Upper lobe of left lung (tissue), 6 donors: ENCODE measurements at regions not wholly inside any gene's neighbourhood (a gene's known extent, or its start where the extent isn't known, plus 50 kb on each side); places are given as distances from the start of the nearest gene placed in this dataset.
A peak's percentile ranks its signal among the peaks of the same experiment; 100 is the strongest.

Experiments used
- ATAC-seq, 2 donors: fragments of 200-7000 bp; cut with Tn5 transposase; one replicate each; pipeline ENCODE4 v1.9.1; 2022; ENCODE audit warnings: mild to moderate bottlenecking in 2 of 2, moderate library complexity in 2 of 2; ENCODE audit not compliant: low FRiP score in 2 of 2
- DNase-seq, 2 donors: peaks; one replicate each; pipeline ENCODE4 v3.0.0-alpha.2; 2019 to 2020
- H3K27ac ChIP-seq, 4 donors: fragments of 200-600 bp; sonication (generic); one replicate each; pipeline ENCODE4 v1.5.1; 2016 to 2019
- H3K27me3 ChIP-seq, 4 donors: fragments of 200-600 bp; sonication (generic); one replicate each; pipeline ENCODE4 v1.5.1; 2017 to 2019
- H3K36me3 ChIP-seq, 4 donors: fragments of 200-600 bp; sonication (generic); one replicate each; pipeline ENCODE4 v1.5.1; 2016 to 2019
- H3K4me1 ChIP-seq, 4 donors: fragments of 200-600 bp; sonication (generic); one replicate each; pipeline ENCODE4 v1.5.1; 2018 to 2019
- H3K4me3 ChIP-seq, 4 donors: fragments of 200-600 bp; sonication (generic); one replicate each; pipeline ENCODE4 v1.5.1; 2017 to 2019; ENCODE audit warnings: mild to moderate bottlenecking in 2 of 4, moderate library complexity in 1 of 4
- H3K9me3 ChIP-seq, 4 donors: fragments of 200-600 bp; sonication (generic); one replicate each; pipeline ENCODE4 v1.5.1; 2018 to 2019
- CTCF ChIP-seq, 6 experiments: fragments of 450-650 bp in 4 of 6; fragments of 200-600 bp in 2 of 6; sonication (generic) in 2 of 6; IDR thresholded peaks; one replicate each; pipeline ENCODE4 v1.5.1; 2016 to 2019; ENCODE audit warnings: antibody characterized with exemption in 6 of 6
- EP300 ChIP-seq, 4 donors: sonication (generic); formaldehyde crosslinking; IDR thresholded peaks; one replicate each; pipeline ENCODE4 v1.5.1; 2017; ENCODE audit warnings: antibody characterized with exemption in 4 of 4, control low read depth in 2 of 4
- POLR2A ChIP-seq, 4 donors: fragments of 450-650 bp; IDR thresholded peaks; one replicate each; pipeline ENCODE4 v1.5.1; 2016 to 2017; ENCODE audit warnings: antibody characterized with exemption in 4 of 4, mild to moderate bottlenecking in 2 of 4
- POLR2AphosphoS5 ChIP-seq, 2 donors: sonication (generic); formaldehyde crosslinking; IDR thresholded peaks; one replicate each; pipeline ENCODE4 v1.5.1; 2017; ENCODE audit warnings: antibody characterized with exemption in 2 of 2
- WGBS, 2 donors: methylation state at CpG; one replicate each; pipeline ENCODE4 v1.1.5; 2017 to 2018; 5-methylcytosine and 5-hydroxymethylcytosine counted together
- donor health status: DM: no; HTN: no; CAD: no; lungs with moderate emphysema.
- donor health status: DM: no; HTN: yes; CAD: no; lungs with severe emphysema.

GRCh38 chr2:160890667-160891352, 269.4 kb upstream of the TANK start:
- ATAC-seq: peak in 1 of 2 donors; percentile 29
- Histone ChIP-seq H3K36me3 (no peaks in the 10 kb centered on the region), H3K27me3 (no peaks in the 10 kb centered on the region), H3K4me1 (peaks cover 0 to 20% (median 0%) of the 10 kb centered on the region in 4 donors), H3K9me3 (no peaks in the 10 kb centered on the region), H3K27ac (peak overlapping the region in 1 of 4 donors; percentile 1), H3K4me3 (no peak overlapping the region)
- no peak for DNase-seq
- 83 to 86% methylated on average over 3 of the region's 3 CpGs for WGBS, 2 donors
- TF ChIP-seq POLR2A (IDR thresholded peaks at IDR 0.05) (no peak), EP300 (IDR thresholded peaks at IDR 0.05) (no peak), CTCF (IDR thresholded peaks at IDR 0.05) (no peak), POLR2AphosphoS5 (IDR thresholded peaks at IDR 0.05) (no peak)

GRCh38 chr2:160891353-160891740, 268.9 kb upstream of the TANK start:
- TF ChIP-seq CTCF (IDR thresholded peaks at IDR 0.05): no peak
- TF ChIP-seq POLR2AphosphoS5 (IDR thresholded peaks at IDR 0.05): no peak
- TF ChIP-seq POLR2A (IDR thresholded peaks at IDR 0.05): no peak
- TF ChIP-seq EP300 (IDR thresholded peaks at IDR 0.05): no peak
- Histone ChIP-seq H3K27me3 (no peaks in the 10 kb centered on the region), H3K4me3 (no peak overlapping the region), H3K36me3 (no peaks in the 10 kb centered on the region), H3K9me3 (no peaks in the 10 kb centered on the region), H3K27ac (no peak overlapping the region), H3K4me1 (peaks cover 0 to 20% (median 0%) of the 10 kb centered on the region in 4 donors)
- DNase-seq: no peak
- 85 to 88% methylated on average over 6 of the region's 6 CpGs for WGBS, 2 donors
- no peak for ATAC-seq

- TF ChIP-seq POLR2AphosphoS5 (IDR thresholded peaks at IDR 0.05) (no peak), POLR2A (IDR thresholded peaks at IDR 0.05) (no peak), EP300 (IDR thresholded peaks at IDR 0.05) (no peak), CTCF (IDR thresholded peaks at IDR 0.05) (no peak)
- ATAC-seq (peak in 1 of 2 donors; percentile 41), DNase-seq (no peak)
- peaks cover 0 to 20% (median 0%) of the 10 kb centered on the region in 4 donors for H3K4me1 ChIP-seq
- H3K4me3 ChIP-seq: no peak overlapping the region
- no peaks in the 10 kb centered on the region for H3K36me3 ChIP-seq
- H3K9me3 ChIP-seq: no peaks in the 10 kb centered on the region
- 67 to 80% methylated on average over 7 of the region's 7 CpGs for WGBS, 2 donors
- H3K27ac ChIP-seq: no peak overlapping the region
- no peaks in the 10 kb centered on the region for H3K27me3 ChIP-seq
Measured at GRCh38 chr2:160892204-160892603, 268.0 kb upstream of the TANK start.

- H3K4me1 ChIP-seq: peaks cover 0 to 20% (median 0%) of the 10 kb centered on the region in 4 donors
- H3K27me3 ChIP-seq: no peaks in the 10 kb centered on the region
- H3K4me3 ChIP-seq: no peak overlapping the region
- H3K27ac ChIP-seq: no peak overlapping the region
- no peak for TF ChIP-seq CTCF (IDR thresholded peaks at IDR 0.05)
- TF ChIP-seq EP300 (IDR thresholded peaks at IDR 0.05): no peak
- no peak for TF ChIP-seq POLR2A (IDR thresholded peaks at IDR 0.05)
- no peak for TF ChIP-seq POLR2AphosphoS5 (IDR thresholded peaks at IDR 0.05)
- ATAC-seq: no peak
- no peaks in the 10 kb centered on the region for H3K36me3 ChIP-seq
- peak in 1 of 2 donors; percentile 24 for DNase-seq
- H3K9me3 ChIP-seq: no peaks in the 10 kb centered on the region
- WGBS, 2 donors: 93 to 99% methylated on average over 7 to 8 of the region's 8 CpGs
Measured at GRCh38 chr2:160893581-160893980, 266.6 kb upstream of the TANK start.
